Activated B cell treated with CpG ODN at 0.5 μM for 24 hours (primary cell): ENCODE measurements at regions not wholly inside any gene's neighbourhood (a gene's known extent, or its start where the extent isn't known, plus 50 kb on each side); places are given as distances from the start of the nearest gene placed in this dataset.

Experiments
- ATAC-seq: fragments of 200-7000 bp; cut with Tn5 transposase; one replicate; pipeline ENCODE4 v1.10.0; 2021; ENCODE audit warnings: low read depth, mild to moderate bottlenecking, moderate library complexity
- CTCF ChIA-PET: fragments of 350-600 bp; sonication (Branson Sonifier 250); formaldehyde crosslinking; loops from one replicate; lab custom pipeline; 2021; ENCODE audit warnings: antibody characterized with exemption; lab: Charles Lee
- POLR2A ChIA-PET: fragments of 350-600 bp; sonication (Branson Sonifier 250); formaldehyde crosslinking; loops from one replicate; lab custom pipeline; 2021; ENCODE audit warnings: antibody characterized with exemption; lab: Charles Lee
- DNase-seq: peaks from one replicate; pipeline ENCODE4 v3.0.0; 2022
- H3K27ac Mint-ChIP-seq: one replicate; pipeline ENCODE4 v1.8.0; 2020; ENCODE audit warnings: mixed read lengths
- H3K27me3 Mint-ChIP-seq: one replicate; pipeline ENCODE4 v1.8.0; 2021; ENCODE audit warnings: mixed read lengths
- H3K36me3 Mint-ChIP-seq: one replicate; pipeline ENCODE4 v1.8.0; 2021; ENCODE audit warnings: low read depth, mixed read lengths
- H3K4me1 Mint-ChIP-seq: one replicate; pipeline ENCODE4 v1.8.0; 2021; ENCODE audit warnings: mixed read lengths
- H3K4me3 Mint-ChIP-seq: one replicate; pipeline ENCODE4 v1.8.0; 2020; ENCODE audit warnings: mild to moderate bottlenecking, mixed read lengths
- H3K9me3 Mint-ChIP-seq: one replicate; pipeline ENCODE4 v1.8.0; 2020; ENCODE audit warnings: mixed read lengths
- intact Hi-C: fragments of 100-400 bp; cut with micrococcal nuclease; formaldehyde crosslinking; loops from one replicate; pipeline ENCODE4 v1.15.1; 2024
- TF ChIP-seq, protein P1 (sequence below): fragments of 200-600 bp; IDR thresholded peaks from one replicate; pipeline ENCODE4 v1.8.0; 2022; ENCODE audit warnings: antibody characterized with exemption, mild to moderate bottlenecking

- H3K27ac Mint-ChIP-seq: no peak overlapping the region
- no peaks in the 10 kb centered on the region for H3K27me3 Mint-ChIP-seq
- DNase-seq (no peak), ATAC-seq (no peak)
- ChIA-PET CTCF (no interaction called here), POLR2A (no interaction called here)
- H3K36me3 Mint-ChIP-seq: no peaks in the 10 kb centered on the region
- no peaks in the 10 kb centered on the region for H3K9me3 Mint-ChIP-seq
- intact Hi-C loops: no loop called here
- H3K4me3 Mint-ChIP-seq: no peak overlapping the region
- H3K4me1 Mint-ChIP-seq: no peaks in the 10 kb centered on the region
- TF ChIP-seq, protein P1, sequence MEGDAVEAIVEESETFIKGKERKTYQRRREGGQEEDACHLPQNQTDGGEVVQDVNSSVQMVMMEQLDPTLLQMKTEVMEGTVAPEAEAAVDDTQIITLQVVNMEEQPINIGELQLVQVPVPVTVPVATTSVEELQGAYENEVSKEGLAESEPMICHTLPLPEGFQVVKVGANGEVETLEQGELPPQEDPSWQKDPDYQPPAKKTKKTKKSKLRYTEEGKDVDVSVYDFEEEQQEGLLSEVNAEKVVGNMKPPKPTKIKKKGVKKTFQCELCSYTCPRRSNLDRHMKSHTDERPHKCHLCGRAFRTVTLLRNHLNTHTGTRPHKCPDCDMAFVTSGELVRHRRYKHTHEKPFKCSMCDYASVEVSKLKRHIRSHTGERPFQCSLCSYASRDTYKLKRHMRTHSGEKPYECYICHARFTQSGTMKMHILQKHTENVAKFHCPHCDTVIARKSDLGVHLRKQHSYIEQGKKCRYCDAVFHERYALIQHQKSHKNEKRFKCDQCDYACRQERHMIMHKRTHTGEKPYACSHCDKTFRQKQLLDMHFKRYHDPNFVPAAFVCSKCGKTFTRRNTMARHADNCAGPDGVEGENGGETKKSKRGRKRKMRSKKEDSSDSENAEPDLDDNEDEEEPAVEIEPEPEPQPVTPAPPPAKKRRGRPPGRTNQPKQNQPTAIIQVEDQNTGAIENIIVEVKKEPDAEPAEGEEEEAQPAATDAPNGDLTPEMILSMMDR: no peak
Measured at GRCh38 chr4:20462426-20463175, 210.9 kb downstream of the SLIT2 start.

- no peaks in the 10 kb centered on the region for H3K36me3 Mint-ChIP-seq
- intact Hi-C loops: no loop called here
- H3K4me3 Mint-ChIP-seq: no peak overlapping the region
- CTCF ChIA-PET: no interaction called here
- ATAC-seq (no peak), DNase-seq (no peak)
- no peaks in the 10 kb centered on the region for H3K9me3 Mint-ChIP-seq
- H3K27ac Mint-ChIP-seq: no peak overlapping the region
- TF ChIP-seq, protein P1: no peak
- POLR2A ChIA-PET: no interaction called here
- H3K27me3 Mint-ChIP-seq: no peaks in the 10 kb centered on the region
- no peaks in the 10 kb centered on the region for H3K4me1 Mint-ChIP-seq
Measured at GRCh38 chr4:20463176-20463430, 211.4 kb downstream of the SLIT2 start.

DNA sequence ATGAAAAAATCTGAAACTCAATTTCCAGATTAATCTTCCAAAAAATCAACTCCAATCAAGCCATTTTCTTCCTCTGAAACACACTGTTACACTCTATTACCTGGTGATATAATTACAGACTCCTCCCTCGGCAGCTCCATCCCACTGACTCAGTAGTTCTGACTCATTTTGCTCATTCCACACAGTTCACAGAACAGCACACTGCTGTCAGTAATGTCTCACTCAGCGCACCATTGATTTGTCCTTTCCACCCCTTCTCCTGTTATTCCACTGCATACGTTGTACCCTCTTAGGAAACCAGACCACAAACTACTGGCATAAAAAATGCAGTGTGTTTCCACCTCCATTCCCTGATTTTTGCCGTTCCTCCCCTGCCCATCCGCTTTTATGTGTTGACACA is 212.7 kb downstream of the SLIT2 start:
- no peaks in the 10 kb centered on the region for H3K4me1 Mint-ChIP-seq
- intact Hi-C loops: no loop called here
- H3K4me3 Mint-ChIP-seq: no peak overlapping the region
- no peaks in the 10 kb centered on the region for H3K27me3 Mint-ChIP-seq
- no peak overlapping the region for H3K27ac Mint-ChIP-seq
- ChIA-PET CTCF (no interaction called here), POLR2A (no interaction called here)
- H3K9me3 Mint-ChIP-seq: no peaks in the 10 kb centered on the region
- TF ChIP-seq, protein P1: no peak
- no peaks in the 10 kb centered on the region for H3K36me3 Mint-ChIP-seq
- ATAC-seq: no peak
- DNase-seq: no peak

- no peak overlapping the region for H3K27ac Mint-ChIP-seq
- H3K4me1 Mint-ChIP-seq: no peaks in the 10 kb centered on the region
- ATAC-seq (no peak), DNase-seq (no peak)
- H3K4me3 Mint-ChIP-seq: no peak overlapping the region
- ChIA-PET POLR2A (no interaction called here), CTCF (no interaction called here)
- H3K9me3 Mint-ChIP-seq: no peaks in the 10 kb centered on the region
- TF ChIP-seq, protein P1: no peak
- H3K27me3 Mint-ChIP-seq: no peaks in the 10 kb centered on the region
- intact Hi-C loops: no loop called here
- H3K36me3 Mint-ChIP-seq: no peaks in the 10 kb centered on the region
Measured at GRCh38 chr4:20474119-20474518, 222.4 kb downstream of the SLIT2 start.

- no peaks in the 10 kb centered on the region for H3K4me1 Mint-ChIP-seq
- no peaks in the 10 kb centered on the region for H3K9me3 Mint-ChIP-seq
- POLR2A ChIA-PET: no interaction called here
- no peaks in the 10 kb centered on the region for H3K27me3 Mint-ChIP-seq
- DNase-seq (no peak), ATAC-seq (no peak)
- CTCF ChIA-PET: no interaction called here
- intact Hi-C loops: no loop called here
- no peak overlapping the region for H3K27ac Mint-ChIP-seq
- H3K4me3 Mint-ChIP-seq: no peak overlapping the region
- no peaks in the 10 kb centered on the region for H3K36me3 Mint-ChIP-seq
- TF ChIP-seq, protein P1: no peak
Measured at GRCh38 chr4:20478412-20478811, 221.8 kb upstream of the PACRGL start.
